GM12878 (cell line): ENCODE measurements at regions not wholly inside any gene's neighbourhood (a gene's known extent, or its start where the extent isn't known, plus 50 kb on each side); places are given as distances from the start of the nearest gene placed in this dataset.

Source experiments
- CREB1 ChIP-seq: IDR thresholded peaks from 2 replicates; pipeline ENCODE4 v1.6.1; 2012; ENCODE audit warnings: low read depth, mild to moderate bottlenecking, inconsistent platforms
- CREM ChIP-seq: IDR thresholded peaks from 2 replicates; pipeline ENCODE4 v1.6.1; 2014; ENCODE audit warnings: antibody characterized with exemption, low read depth
- CTCF ChIP-seq, 3 experiments: IDR thresholded peaks in 2 of 3; conservative IDR thresholded peaks in 1 of 3; 2 replicates each; pipeline ENCODE4 v1.5.1; 2011; ENCODE audit warnings: low read depth in 3 of 3, low read length in 3 of 3, mild to moderate bottlenecking in 3 of 3, control low read depth in 2 of 3, moderate library complexity in 2 of 3, inconsistent platforms in 1 of 3, mixed read lengths in 1 of 3; ENCODE audit not compliant: control insufficient read depth in 2 of 3, insufficient read depth in 1 of 3; ENCODE audit errors: extremely low read depth in 1 of 3
- E2F8 ChIP-seq: fragments of 450-650 bp; IDR thresholded peaks from 2 replicates; pipeline ENCODE4 v1.6.1; 2018; ENCODE audit warnings: mild to moderate bottlenecking, low read depth, moderate library complexity; ENCODE audit not compliant: partially characterized antibody
- EGR1 ChIP-seq, 2 experiments: IDR thresholded peaks; 1 replicate in 1 of 2; 2 replicates in 1 of 2; pipeline ENCODE4 v1.6.1; 2011 to 2012; ENCODE audit warnings: low read depth in 2 of 2, low read length in 2 of 2, borderline replicate concordance in 1 of 2, mild to moderate bottlenecking in 1 of 2, moderate library complexity in 1 of 2
- ELK1 ChIP-seq: IDR thresholded peaks from 2 replicates; pipeline ENCODE4 v1.6.1; 2012; ENCODE audit warnings: low read depth, low read length, improper control_type of control experiment
- HSF1 ChIP-seq: fragments of 150-350 bp; IDR thresholded peaks from 2 replicates; pipeline ENCODE4 v1.6.1; 2014; ENCODE audit warnings: mild to moderate bottlenecking, low read depth, low read length
- MXI1 ChIP-seq: fragments of 150-350 bp; IDR thresholded peaks from 2 replicates; pipeline ENCODE4 v1.6.1; 2011; ENCODE audit warnings: low read depth, mild to moderate bottlenecking, inconsistent platforms, low read length, improper control_type of control experiment
- PRDM15 ChIP-seq: fragments of 450-650 bp; formaldehyde crosslinking; IDR thresholded peaks from 2 replicates; pipeline ENCODE4 v1.4.0; 2020; ENCODE audit warnings: mild to moderate bottlenecking, moderate library complexity
- STAT1 ChIP-seq: fragments of 450-650 bp; conservative IDR thresholded peaks from 2 replicates; pipeline ENCODE4 v1.6.1; 2014; ENCODE audit warnings: antibody characterized with exemption, mild to moderate bottlenecking
- ZBTB40 ChIP-seq: fragments of 450-650 bp; IDR thresholded peaks from 2 replicates; pipeline ENCODE4 v1.6.1; 2016; ENCODE audit warnings: mild to moderate bottlenecking, moderate library complexity, borderline replicate concordance

- no peak for TF ChIP-seq MXI1
- no peak for TF ChIP-seq ZBTB40
- no peak for TF ChIP-seq CTCF (IDR thresholded peaks at IDR 0.05 in 2 of 3, conservative IDR thresholded peaks at IDR 0.05 in 1 of 3; ENCODE audit: control insufficient read depth in 2 of 3, extremely low read depth in 1 of 3, insufficient read depth in 1 of 3, low read depth in 3 of 3, low read length in 3 of 3)
- TF ChIP-seq CREM = no peak
- TF ChIP-seq PRDM15 (CRISPR knock-in tag) = no peak
- no peak for TF ChIP-seq HSF1
- no peak for TF ChIP-seq STAT1
- TF ChIP-seq EGR1 (IDR thresholded peaks at IDR 0.05; ENCODE audit: borderline replicate concordance in 1 of 2, low read depth in 2 of 2, low read length in 2 of 2) = no peak
- no peak for TF ChIP-seq CREB1
- TF ChIP-seq E2F8 = no peak
- no peak for TF ChIP-seq ELK1
Observed at GRCh38 chr1:38239258-38239835, 192.8 kb upstream of the POU3F1 start (continued).
